Fibroblast of skin of right quadriceps (primary cell): ENCODE measurements at regions not wholly inside any gene's neighbourhood (a gene's known extent, or its start where the extent isn't known, plus 50 kb on each side); places are given as distances from the start of the nearest gene placed in this dataset.
A peak's percentile ranks its signal among the peaks of the same experiment; 100 is the strongest.

Experiments used
- DNase-seq: peaks from one replicate; pipeline ENCODE4 v3.0.0-alpha.2; 2013

DNA sequence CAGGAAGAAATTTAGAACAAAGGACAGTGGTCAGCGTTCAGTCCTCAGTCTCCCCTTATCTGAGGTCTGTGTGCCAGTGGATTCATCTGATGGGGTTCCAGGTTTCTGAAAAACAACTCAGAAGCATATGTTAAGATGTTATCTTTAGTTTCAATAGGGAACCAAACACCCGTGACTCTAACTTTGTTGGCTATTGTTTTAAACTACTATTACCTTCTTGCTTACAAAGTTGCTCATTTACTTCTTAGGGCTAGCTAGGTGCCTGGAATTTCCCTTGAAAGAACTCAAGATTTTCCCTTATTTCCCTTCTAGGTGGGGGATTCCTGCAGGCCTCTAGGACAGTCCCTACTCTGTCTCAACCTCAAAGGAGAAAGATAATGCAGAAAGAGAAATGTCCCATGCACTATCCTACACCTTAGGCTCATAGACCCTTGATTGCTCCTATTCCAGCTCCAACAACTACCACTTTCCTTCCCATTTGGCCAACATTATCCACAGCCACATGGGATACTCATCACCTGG lies 192.5 kb upstream of the LYZL1 start:
- no peak for DNase-seq

DNA sequence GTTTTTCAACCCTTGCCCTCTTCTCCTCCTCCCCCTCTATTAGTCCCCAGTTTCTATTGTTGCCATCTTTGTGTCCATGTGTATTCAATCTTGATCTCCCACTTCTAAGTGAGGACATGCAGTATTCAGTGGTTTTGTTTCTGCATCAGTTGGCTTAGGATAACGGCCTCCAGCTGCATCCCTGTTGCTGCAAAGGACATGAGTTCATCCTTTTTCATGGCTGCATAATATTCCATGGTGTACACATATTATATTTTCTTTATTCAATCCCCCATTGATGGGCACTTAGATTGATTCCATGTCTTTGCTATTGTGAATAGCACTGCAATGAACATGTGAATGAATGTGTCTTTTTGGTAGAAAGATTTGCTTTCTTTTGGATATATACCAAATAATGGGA lies 190.4 kb upstream of the LYZL1 start:
- DNase-seq, result no peak

DNA sequence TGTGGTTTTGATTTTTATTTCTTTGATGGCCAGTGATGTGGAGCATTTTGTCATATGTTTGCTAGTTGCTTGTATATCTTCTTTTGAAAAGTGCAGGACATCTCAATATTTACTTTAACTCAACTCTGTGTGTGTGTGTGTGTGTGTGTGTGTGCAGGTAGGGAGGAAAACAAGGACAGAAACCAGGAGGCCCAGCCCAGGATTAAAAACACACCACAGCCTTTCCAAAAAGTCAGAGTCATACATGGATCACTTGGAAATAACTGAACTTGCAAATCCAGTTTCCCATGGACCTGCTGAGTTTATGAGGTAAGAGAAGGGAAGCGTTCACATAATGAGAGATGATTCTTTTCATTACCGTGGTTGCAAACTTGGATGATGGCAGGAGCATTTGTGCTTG lies 189.9 kb upstream of the LYZL1 start:
- DNase-seq, result no peak

DNA sequence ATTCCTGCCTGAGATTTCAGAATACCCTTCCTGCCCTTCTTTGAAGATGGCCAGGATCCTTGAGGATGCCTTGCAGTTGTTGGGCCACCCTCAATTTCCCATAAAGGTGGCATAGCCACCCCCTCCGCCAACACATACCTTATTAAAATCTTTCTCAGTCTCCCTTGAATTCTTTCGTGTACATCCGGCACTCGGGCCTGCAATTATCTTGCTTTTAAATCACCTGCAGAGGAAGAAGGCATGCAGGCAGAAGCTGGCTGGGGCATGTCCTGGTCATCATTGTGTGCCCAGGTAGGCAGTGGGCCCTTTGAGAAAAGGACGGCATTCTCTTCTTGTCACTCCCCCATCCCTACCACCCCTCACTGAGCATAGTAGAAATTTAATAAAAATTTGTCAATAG lies 189.5 kb upstream of the LYZL1 start:
- no peak for DNase-seq

DNA sequence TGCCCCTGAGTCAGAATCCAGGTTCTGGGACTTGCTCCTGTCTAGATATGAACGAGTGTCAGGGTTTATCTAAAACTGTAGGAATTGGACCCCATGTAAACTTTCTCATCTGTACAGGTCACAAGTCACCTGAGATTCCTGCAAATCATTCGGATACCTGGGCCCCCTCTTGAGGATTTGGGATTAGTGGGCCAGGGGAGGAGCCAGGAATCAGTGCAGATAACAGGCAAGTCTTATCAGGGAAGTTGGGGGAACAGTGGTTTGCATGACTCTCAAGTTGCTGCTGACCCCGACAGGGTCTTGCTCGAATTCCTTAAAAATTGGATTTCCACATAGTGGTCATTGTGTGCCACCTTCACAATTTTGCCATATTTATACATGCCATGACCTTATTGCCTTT lies 188.4 kb upstream of the LYZL1 start:
- no peak for DNase-seq

DNA sequence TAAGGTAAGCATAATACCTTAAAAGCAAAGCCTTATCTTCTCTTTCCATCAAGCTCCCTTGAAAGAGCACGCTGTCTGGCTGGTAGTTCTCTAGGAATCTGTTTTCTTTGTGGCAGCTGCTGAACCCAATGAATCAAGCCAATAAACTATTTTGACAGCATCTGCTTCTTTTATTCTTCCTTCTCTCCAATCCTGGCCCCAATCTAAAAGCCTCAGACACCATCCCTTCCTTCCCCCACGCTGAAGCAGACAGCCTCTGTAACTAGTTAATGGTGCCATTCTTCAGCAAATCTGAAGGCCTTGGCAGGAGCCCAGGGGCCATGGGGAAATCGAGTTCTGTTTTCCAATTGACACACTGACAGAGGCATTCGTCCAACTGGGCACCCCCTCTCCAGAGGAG lies 186.6 kb upstream of the LYZL1 start:
- no peak for DNase-seq

DNA sequence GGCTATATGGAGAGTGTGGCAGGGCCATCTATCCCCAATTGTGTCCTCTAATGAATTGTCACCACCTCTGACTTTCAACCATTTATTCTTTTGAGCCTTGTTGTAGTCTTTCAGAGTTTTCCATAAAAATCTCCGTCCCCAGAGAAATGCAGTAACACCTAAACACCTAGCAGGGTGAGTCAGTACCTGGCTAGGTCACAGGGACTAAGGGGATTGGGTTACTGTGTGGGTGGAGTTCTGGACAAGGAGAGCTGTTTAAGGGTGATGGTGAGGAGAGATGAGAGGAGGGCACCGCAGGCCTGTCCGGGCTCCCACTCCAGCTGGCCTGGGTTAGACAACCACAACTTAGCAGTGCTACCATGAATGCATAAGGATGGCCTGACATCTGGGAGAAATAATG lies 186.2 kb upstream of the LYZL1 start:
- DNase-seq, result no peak

DNA sequence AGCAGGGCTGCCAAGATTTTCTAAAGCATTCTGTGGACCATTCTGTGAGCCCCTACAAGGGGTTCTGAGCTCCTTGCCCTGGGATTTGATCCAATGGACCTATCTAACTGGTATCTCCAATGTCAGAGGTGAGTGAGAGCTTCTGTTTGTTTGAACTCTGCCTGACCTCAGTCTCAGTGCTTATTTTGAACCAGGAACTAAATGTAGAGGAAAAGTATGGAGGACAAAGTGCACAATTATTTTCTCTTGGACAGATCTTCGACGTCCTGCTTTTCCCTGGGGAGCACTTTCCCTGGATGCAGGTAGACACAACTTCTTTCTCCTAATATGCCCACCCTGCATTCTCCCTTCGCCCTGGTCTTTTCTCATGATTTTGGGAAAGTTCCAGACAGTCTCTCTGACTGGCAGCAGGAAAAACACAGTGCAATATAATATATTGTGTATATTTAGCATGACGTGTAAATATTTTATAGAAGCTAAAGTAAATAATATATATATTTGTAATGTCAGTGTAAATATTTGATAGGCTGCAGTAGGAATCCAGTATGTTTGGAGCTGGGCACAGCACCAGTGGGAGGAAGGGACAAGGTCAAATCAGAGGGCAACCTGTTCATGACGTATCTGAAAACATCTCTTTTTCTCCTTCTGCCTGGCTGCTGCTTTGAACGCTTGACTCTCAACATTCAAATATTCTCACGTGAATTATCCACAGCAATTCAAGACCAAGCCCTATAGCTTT lies 184.0 kb upstream of the LYZL1 start:
- no peak for DNase-seq

DNA sequence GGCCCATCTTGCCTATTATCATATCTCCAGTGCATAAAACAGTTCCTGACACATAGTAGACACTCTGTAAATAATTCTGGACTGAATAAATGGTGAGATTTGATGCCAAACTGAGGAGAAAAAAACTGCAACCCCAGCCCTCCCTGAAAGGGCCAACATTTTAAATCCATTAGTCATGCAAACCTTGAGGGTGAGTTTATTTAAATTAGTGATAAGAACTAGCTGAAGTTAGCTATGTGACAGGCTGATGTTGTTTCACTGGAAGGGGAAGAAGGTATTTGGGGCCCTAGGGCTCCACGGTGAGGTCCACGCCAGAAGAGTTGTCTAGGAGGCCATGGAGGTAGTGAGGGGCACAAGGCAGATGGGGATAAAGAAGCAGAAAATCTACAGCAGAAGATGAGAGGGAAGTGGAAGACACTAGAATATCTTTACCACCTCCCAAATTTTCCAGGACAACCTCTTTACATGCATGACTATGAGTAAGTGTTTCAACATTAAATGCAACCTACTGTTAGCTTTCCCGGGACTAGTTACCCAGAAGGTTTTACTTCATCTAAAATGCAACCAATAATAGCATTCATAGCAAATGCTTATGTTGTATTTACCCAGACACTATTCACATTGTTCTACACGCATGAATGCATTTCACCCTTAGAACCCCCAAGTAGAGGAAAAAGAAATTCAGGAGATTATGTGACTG lies 183.2 kb upstream of the LYZL1 start:
- DNase-seq, result peak; percentile 46

DNA sequence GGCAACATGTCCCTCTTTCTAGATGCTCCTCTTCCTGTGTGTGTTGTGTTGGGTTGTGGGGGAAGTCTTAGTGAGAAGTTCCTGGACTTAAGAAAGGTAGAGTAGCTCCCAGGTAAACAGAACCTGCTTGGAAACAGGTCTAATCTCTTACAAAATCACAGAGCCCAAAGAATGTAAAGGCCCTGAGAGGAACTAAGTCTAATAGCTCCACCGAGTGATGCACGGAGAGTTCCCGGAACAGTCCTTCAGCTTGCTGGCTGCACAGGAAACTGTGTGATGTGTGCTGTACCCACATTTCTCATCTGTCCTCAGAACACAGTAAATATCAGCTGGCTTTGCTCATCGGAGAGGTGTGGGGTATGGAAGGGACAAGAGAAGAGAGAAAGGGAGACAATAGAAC lies 182.6 kb upstream of the LYZL1 start:
- DNase-seq, result no peak

DNA sequence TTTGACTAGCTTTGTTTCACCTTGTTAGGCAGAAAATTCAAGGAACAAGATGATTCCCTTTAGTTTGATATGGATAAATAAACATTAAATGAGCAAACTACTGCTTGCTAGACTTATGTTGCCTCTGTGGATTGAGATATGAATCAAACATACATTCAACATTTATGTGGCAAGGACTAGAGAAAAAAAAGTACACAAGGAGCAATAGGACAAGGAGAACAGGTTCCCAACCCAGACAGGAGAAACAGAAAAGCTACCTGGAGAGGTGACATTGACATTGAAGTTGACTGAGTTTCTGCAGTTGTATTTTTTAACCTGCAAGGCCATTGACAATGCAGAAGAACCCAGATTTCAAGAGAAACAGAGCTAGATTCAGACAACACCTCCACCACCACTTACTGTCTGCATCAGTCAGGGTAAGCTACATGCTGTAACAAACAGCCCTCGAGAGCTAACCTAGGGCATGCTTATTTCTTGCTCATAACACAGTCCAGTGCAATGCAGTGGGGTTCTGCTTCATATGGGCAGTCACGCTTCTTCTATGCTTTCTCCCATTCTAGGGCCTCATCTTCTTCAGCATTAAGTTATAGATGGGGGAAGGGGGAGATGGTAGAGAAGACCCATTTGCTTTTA lies 180.9 kb upstream of the LYZL1 start:
- DNase-seq, result no peak

DNA sequence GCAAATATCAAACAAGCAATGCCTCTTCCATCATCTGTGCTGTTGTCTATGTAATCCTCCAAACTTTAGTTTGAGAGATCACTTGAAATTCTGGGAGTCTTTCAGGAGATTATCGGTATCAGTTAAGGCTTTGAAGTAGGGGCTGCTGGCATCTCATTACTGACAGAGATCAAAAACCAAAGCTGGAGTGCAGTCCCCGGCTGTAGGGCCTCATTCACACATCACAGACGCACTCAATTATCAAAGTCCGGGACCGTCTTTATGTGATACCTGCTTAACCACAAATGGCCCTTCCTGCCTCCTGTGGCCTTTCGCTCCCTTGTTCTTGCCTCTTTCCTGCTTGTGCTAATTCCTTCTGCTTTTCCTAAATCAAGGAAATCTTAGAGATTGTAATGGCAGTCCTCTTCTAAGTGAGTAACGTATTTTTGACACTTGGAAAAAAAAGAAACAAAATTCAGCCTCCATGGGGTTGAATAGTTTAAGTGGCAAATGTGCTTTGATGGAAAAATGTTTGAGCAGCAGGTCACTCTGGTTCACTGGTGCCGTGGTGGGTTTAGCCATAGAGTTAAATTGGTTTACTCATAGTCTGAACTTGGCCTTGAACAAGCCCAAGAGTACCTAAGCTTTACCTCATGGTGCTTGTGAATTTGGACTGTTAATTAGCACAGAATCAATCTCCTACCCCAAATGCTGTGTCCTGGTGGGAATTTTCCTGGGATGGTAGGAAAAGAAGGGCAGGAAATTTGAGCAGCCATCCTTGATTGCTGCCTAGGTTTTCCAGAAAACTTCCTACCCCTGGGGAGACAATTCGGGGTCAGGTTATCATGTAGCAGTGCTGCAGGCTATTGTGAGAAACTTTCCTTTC lies 178.9 kb upstream of the LYZL1 start:
- DNase-seq, result no peak

DNA sequence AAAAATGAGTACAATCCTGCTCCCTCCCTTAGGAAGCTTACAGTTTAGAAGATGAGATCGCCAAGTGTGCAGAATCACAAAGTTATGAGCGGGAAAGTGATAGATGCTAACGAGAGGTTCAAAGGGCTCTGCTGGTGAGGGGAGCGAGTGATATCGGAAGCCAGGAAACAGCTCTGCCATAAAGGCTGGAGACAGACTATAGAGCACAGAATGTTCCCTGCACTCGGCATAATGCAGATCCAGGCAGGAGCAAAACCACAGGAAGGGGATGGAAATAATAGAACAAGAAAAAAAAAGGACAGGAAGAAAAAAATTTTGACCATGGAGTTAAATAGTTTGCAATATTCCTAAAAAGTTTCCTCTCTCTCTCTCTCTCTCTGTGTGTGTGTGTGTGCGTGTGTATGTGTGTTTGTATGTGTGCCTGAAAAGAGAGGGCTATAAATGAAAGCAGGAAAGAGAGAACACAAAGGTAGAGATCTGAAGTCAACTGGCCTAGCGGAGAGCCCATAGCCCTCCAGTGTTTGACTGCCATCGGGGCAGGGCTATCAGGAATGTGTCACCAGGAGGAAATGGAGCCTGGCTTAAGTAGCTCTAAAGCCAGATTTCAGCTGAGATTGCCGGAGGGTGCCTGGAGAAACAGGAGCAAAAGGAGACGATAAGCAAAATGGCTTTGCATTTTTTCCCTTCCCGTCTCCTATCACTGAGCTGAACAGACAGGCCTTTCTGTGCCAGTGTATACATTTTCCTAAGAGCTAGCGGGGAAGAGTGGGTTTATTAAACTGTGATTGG lies 175.8 kb upstream of the LYZL1 start:
- no peak for DNase-seq

DNA sequence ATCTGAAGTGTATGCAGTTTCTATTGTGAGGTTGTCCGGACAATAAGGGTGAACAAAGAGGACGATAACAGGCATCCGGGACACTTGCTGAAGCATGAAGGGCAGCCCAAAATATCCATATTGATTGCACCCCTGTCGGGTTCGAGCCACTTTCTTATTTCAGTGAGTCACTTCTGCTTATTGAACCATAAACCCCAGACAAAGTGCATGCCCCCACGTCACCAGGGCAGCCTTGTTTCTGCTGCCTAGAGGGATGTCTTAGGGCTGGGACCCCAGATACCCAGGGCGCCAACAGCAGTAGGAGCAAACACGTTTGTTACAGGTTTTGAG lies 175.3 kb upstream of the LYZL1 start:
- no peak for DNase-seq

DNA sequence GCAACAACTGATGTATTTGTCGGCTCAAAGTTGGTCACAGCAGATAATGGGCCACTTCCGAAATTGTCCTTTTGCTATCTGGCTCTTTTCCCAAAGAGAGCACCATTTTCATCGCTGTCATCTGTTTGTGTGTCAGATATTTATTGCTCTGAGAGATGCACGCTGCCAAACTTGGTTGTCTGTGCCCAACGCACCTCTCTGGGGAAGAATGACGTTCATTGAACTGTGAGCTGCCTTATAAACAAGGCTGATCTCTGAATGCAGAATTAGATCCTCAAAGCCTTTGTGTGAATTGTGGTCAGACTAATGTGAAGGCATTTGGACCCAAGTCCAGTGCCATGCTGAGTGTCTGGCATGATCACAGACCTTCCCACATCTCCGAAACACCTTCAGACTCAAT lies 174.7 kb upstream of the LYZL1 start:
- DNase-seq, result no peak

DNA sequence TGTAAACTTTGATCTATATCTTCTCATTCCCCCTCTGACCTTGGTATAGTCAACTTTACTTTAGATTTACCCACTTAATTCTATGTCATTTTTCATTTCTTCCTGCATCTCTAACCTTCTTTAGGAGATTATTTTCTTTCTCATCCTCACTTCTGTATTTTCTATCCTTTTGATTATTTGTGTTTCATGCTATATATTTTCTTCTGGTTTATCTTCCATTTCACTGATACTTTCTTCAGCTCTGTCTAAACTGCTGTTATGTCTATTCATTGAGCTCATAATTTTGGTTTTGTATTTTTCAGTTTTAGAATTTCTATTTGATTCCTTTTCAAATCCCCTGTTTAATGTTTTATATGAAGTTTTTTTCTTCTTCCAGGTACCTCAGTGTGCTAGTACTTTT lies 171.1 kb upstream of the LYZL1 start:
- no peak for DNase-seq

DNA sequence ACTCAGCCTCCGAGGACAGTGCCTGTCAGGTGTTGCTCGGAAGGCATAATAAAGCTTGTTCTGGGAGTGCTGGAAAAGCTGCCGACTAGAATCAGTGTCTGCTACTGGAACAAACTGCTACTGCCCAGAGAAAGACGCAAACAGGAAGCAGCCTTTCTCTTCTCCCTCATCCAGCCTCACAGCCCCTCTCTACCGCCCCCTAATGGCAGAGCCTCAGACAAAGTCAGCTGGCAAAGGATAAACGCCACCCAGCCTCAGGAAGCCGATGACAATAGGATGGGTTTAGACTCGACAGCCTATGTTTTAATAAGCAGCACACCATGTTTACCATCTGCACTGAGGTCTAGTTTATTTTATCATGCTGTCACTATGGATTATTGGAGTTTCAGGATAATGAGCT lies 169.5 kb upstream of the LYZL1 start:
- DNase-seq, result no peak

DNA sequence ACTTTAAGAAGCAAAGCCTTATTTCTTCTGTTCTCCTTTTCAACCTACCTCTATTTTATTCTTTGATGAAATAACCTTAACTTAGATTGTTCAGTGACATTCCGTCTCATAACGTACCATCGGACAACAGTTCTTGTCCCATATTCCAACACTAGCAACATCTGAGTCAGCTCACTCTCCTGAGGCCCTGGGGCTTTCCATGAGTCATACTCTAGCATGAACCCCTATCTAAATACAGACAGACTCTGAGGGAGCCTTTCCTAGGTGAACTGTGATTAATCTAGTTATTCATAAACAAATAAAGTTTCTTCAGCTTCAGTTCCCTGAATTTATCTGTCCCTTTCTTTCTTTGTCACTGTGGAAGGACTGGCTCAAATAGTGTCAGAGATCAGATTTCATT lies 168.7 kb upstream of the LYZL1 start:
- peak; percentile 37 for DNase-seq

DNA sequence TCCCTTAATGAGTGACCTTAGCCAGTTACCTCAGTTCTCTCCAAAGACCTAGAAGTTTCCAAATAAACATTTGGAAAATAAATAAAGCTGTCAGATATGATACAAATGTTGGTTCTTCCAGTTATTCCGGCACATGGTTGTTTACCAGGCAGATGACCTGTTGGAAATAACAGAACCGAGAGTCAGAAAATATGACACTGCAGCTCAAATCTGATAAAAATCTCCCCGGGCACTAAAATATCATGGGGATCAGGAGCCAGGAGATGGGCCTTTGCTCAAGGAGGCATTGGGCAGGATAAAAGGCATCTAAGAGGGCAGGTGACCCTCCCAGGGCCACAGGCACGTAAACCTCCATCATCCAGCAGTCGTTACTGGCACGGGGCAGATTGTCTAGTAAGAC lies 164.0 kb upstream of the LYZL1 start:
- DNase-seq, result no peak

DNA sequence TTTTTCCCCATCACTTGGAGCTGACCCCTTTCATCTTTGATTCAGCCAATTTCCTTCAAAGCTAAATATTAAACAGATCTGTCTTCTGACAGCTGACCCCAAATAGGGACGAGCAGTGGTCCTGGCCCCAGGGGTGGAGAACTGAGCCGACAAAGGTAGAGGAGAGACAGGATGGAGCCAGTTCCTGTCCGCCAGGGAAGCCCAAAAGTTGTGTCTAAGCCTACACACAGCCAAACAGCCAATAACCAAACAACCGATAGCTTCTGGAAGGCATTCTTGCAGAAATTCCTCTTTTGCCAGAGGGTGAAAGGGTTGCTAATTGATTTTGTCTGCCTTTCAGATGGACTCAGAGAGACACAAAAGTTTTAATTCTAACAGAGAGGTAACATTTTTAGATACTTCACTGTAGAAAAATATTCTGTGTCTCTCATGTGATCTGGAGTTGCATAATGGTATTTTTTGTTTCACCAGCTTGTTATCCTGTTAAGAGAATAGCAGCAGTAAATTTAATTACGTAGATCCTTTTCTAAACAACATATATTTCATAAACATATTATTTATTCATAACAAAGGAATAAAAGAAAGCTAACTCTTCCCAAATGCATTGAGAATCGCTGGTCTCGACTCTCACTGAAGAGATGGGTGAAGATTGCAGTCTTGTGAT lies 161.7 kb upstream of the LYZL1 start:
- no peak for DNase-seq

DNA sequence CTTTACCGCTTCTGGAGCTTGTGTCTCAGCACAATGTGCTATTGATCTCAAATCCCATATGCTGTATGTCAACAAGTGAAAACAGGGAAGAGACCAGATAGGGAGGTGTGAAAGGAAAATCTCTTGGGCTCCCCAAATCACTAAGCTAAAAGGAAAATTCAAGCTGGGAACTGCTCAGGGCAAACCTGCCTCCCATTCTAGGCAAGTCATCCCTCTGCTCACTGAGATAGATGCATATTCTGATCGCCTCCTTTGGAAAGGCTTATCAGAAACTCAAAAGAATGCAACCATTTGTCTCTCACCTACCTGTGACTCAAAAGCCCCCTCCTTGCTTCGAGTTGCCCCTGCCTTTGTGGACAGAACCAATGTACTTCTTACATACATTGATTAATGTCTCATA lies 161.1 kb upstream of the LYZL1 start:
- no peak for DNase-seq

DNA sequence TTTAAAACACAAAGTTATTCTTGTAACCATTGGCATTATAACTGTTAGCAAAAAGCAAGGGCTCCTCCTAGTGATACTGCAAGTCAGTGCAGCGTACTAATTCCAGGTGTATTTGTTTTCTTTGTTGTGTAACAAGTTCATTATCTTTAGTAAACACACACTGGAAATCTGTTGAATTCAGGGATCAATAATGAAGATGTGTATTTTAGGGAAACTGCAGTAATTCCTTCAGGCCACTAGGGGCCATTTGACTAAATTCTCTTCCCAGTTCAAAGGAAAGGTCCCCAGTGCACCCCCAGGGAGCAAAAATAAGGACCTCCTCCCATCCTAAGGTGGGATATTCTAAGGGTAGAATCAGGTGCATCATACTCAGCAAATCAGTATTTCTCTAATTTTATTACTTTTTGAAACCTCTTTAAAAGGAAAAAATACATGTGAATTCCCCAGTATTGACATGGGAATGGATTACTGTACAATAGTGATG lies 158.6 kb upstream of the LYZL1 start:
- no peak for DNase-seq
